ENCODE measurements at regions not wholly inside any gene's neighbourhood (a gene's known extent, or its start where the extent isn't known, plus 50 kb on each side); places are given as distances from the start of the nearest gene placed in this dataset.

- ATAC-seq (no peak), DNase-seq (ENCODE audit: low read depth, low spot score) (no peak)
- no peak overlapping the region for H3K4me3 ChIP-seq (ENCODE audit: low read depth in 2 of 2, low read length in 2 of 2)
- in situ Hi-C loops (cut with HindIII; ENCODE audit: low pct_unique_long_range_greater_than_20kb, low sequenced_read_pairs), result no loop called here
- no peak overlapping the region for H3K27ac ChIP-seq (ENCODE audit: low read length)
- ChIA-PET CTCF (interaction anchor here (0.5 kb wide), 1 partner anchor 1403 kb away, joined by 4 read pairs; no protein-coding TSS in a partner anchor), POLR2A (no interaction called here)
- H3K4me1 ChIP-seq (ENCODE audit: control insufficient read depth, insufficient read depth, low read length), result no peaks in the 10 kb centered on the region
- H3K9me3 ChIP-seq (ENCODE audit: control insufficient read depth, insufficient read depth, low read depth, low read length), result no peaks in the 10 kb centered on the region
- no peaks in the 10 kb centered on the region for H3K27me3 ChIP-seq (ENCODE audit: control insufficient read depth, insufficient read depth, low read length)
- H3K36me3 ChIP-seq (ENCODE audit: control insufficient read depth, insufficient read depth, low read length), result no peaks in the 10 kb centered on the region
- intact Hi-C loops (cut with micrococcal nuclease; ENCODE audit: unreplicated experiment), result no loop called here
- BruUV-seq (replicated peaks), result no TSS peak
- TF ChIP-seq REST (IDR thresholded peaks at IDR 0.05; ENCODE audit: insufficient read depth in 1 of 2, low read depth in 2 of 2, low read length in 1 of 2) (no peak), CTCF (IDR thresholded peaks at IDR 0.05) (no peak), TCF7L2 (IDR thresholded peaks at IDR 0.05; ENCODE audit: low read depth, low read length) (no peak), POLR2AphosphoS5 (IDR thresholded peaks at IDR 0.05; ENCODE audit: low read depth, low read length) (no peak), SIN3A (IDR thresholded peaks at IDR 0.05; ENCODE audit: borderline replicate concordance, insufficient read depth, low read depth, low read length) (no peak)
Measured at GRCh38 chr16:73302942-73303341, 255.0 kb upstream of the ZFHX3 start.

- intact Hi-C loops (cut with micrococcal nuclease; ENCODE audit: unreplicated experiment), result no loop called here
- POLR2A ChIA-PET, result no interaction called here
- H3K9me3 ChIP-seq (ENCODE audit: control insufficient read depth, insufficient read depth, low read depth, low read length), result no peaks in the 10 kb centered on the region
- in situ Hi-C loops (cut with HindIII; ENCODE audit: low pct_unique_long_range_greater_than_20kb, low sequenced_read_pairs), result no loop called here
- no TSS peak for BruUV-seq (replicated peaks)
- H3K4me1 ChIP-seq (ENCODE audit: control insufficient read depth, insufficient read depth, low read length), result no peaks in the 10 kb centered on the region
- ATAC-seq (no peak), DNase-seq (ENCODE audit: low read depth, low spot score) (no peak)
- H3K27ac ChIP-seq (ENCODE audit: low read length), result no peak overlapping the region
- no peaks in the 10 kb centered on the region for H3K27me3 ChIP-seq (ENCODE audit: control insufficient read depth, insufficient read depth, low read length)
- no peak overlapping the region for H3K4me3 ChIP-seq (ENCODE audit: low read depth in 2 of 2, low read length in 2 of 2)
- CTCF ChIA-PET, result no interaction called here
- TF ChIP-seq TCF7L2 (IDR thresholded peaks at IDR 0.05; ENCODE audit: low read depth, low read length) (no peak), SIN3A (IDR thresholded peaks at IDR 0.05; ENCODE audit: borderline replicate concordance, insufficient read depth, low read depth, low read length) (no peak)
- no peaks in the 10 kb centered on the region for H3K36me3 ChIP-seq (ENCODE audit: control insufficient read depth, insufficient read depth, low read length)
Measured at GRCh38 chr16:73301984-73302383, 254.1 kb upstream of the ZFHX3 start.

GRCh38 chr16:73299346-73299745, 251.4 kb upstream of the ZFHX3 start:
- no TSS peak for BruUV-seq (replicated peaks)
- POLR2A ChIA-PET, result no interaction called here

More at GRCh38 chr16:73299346-73299745, 251.4 kb upstream of the ZFHX3 start:
- intact Hi-C loops (cut with micrococcal nuclease; ENCODE audit: unreplicated experiment) (no loop called here), in situ Hi-C loops (cut with HindIII; ENCODE audit: low pct_unique_long_range_greater_than_20kb, low sequenced_read_pairs) (no loop called here)
- Histone ChIP-seq H3K27me3 (ENCODE audit: control insufficient read depth, insufficient read depth, low read length) (no peaks in the 10 kb centered on the region), H3K9me3 (ENCODE audit: control insufficient read depth, insufficient read depth, low read depth, low read length) (no peaks in the 10 kb centered on the region), H3K27ac (ENCODE audit: low read length) (no peak overlapping the region), H3K36me3 (ENCODE audit: control insufficient read depth, insufficient read depth, low read length) (no peaks in the 10 kb centered on the region), H3K4me1 (ENCODE audit: control insufficient read depth, insufficient read depth, low read length) (no peaks in the 10 kb centered on the region), H3K4me3 (ENCODE audit: low read depth in 2 of 2, low read length in 2 of 2) (no peak overlapping the region)
- ATAC-seq (no peak), DNase-seq (ENCODE audit: low read depth, low spot score) (no peak)
- CTCF ChIA-PET, result no interaction called here
- no peak for TF ChIP-seq SIN3A (IDR thresholded peaks at IDR 0.05; ENCODE audit: borderline replicate concordance, insufficient read depth, low read depth, low read length)
- no peak for TF ChIP-seq TCF7L2 (IDR thresholded peaks at IDR 0.05; ENCODE audit: low read depth, low read length)
- TF ChIP-seq REST (IDR thresholded peaks at IDR 0.05; ENCODE audit: insufficient read depth in 1 of 2, low read depth in 2 of 2, low read length in 1 of 2), result no peak
- TF ChIP-seq CTCF (IDR thresholded peaks at IDR 0.05), result no peak
- TF ChIP-seq POLR2AphosphoS5 (IDR thresholded peaks at IDR 0.05; ENCODE audit: low read depth, low read length), result no peak

Measured in Panc1 (cell line).